GM04504 (cell line): ENCODE measurements at regions not wholly inside any gene's neighbourhood (a gene's known extent, or its start where the extent isn't known, plus 50 kb on each side); places are given as distances from the start of the nearest gene placed in this dataset.
A peak's percentile ranks its signal among the peaks of the same experiment; 100 is the strongest.
"Not testable (repeated sequence)": the region's sequence is repeated elsewhere in the genome, so short reads cannot be mapped to it uniquely, and the experiment has no call there.

Experiments used
- DNase-seq: peaks from one replicate; pipeline ENCODE4 v3.0.0-alpha.2; 2012; ENCODE audit warnings: low read depth

GRCh38 chrX:45577361-45577760, 376.7 kb upstream of the DIPK2B start:
- no peak for DNase-seq

DNA sequence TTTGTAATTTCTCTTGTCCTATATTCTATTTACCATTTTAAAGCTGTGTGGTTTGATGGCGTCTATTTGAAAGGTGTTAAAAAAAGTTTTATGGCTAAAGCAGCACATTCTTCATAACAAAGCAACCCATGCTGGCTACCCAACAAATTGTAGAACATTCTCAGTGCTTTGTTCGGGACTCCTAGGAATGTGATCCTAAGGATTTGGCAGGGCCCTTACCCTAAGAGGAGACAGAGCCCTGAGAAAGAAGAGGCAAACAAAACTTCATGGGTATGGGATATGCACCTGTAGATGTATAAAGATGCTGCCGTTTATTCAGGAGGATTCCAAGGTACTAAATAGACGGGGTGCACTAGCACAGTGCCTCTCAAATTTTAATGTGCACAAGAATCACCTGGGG, 370.8 kb upstream of the DIPK2B start:
- no peak for DNase-seq

GRCh38 chrX:45566456-45566855, 365.8 kb upstream of the DIPK2B start:
- no peak for DNase-seq

DNA sequence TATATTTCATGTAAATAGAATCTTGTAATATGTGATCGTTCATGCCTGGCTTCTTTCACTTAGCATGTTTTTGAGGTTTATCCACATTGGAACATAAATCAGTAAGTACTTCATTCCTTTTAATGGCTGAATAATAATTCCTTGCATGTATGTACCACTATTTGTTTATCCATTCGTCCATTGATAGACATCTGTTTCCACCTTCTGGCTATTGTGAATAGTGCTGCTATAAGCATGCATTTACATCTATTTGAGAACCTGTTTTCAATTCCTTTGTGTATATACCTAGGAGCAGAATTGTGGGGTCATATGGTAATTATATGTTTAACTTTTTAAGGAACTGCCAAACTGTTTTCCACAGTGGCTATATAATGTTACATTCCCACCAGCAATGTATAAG, 356.7 kb upstream of the DIPK2B start:
- no peak for DNase-seq

- no peak for DNase-seq
Measured at GRCh38 chrX:45554736-45555135, 354.1 kb upstream of the DIPK2B start.

DNA sequence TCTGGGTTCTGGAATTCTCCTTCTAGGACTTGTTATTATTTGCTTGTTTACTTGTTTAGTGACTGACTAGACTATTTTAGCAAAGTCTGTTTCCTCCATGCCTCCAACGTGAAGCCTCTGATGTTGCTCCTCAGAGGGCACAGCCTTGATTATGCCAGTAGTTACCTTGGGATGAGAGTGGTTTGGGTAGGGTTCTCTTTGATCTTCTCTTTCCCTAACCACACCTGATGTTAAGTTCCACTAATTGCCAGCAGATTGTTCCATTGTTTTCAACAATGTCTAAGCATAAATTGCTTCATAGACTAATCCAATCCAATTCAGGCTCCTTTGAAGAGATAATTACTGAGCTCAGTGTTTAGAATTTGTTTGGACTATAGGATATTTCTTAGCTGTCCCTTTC, 352.7 kb upstream of the DIPK2B start:
- DNase-seq = no peak

GRCh38 chrX:45546697-45547096, 346.0 kb upstream of the DIPK2B start:
- not testable (repeated sequence) for DNase-seq

- no peak for DNase-seq
Measured at GRCh38 chrX:45540181-45540580, 339.5 kb upstream of the DIPK2B start.

- no peak for DNase-seq
Measured at GRCh38 chrX:45537936-45538335, 337.3 kb upstream of the DIPK2B start.

DNA sequence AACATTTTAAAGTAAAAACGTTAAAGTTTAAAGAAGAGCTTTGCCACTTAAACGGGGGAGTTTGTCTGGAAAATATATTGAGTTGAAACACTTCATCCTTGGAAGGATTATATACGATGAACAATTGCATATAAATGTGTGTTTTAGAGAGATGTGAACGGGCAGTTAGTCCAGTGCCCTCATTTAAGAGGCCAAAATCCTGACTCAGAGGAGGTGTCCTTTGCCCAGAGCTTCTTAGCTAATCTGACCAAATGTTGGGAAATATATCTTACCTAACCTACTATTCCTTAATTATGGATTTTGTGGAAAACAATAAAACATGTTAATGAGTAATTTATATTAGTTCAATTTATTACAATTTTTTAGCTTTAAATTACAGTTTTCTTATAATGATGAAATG, 327.2 kb upstream of the DIPK2B start:
- no peak for DNase-seq

DNA sequence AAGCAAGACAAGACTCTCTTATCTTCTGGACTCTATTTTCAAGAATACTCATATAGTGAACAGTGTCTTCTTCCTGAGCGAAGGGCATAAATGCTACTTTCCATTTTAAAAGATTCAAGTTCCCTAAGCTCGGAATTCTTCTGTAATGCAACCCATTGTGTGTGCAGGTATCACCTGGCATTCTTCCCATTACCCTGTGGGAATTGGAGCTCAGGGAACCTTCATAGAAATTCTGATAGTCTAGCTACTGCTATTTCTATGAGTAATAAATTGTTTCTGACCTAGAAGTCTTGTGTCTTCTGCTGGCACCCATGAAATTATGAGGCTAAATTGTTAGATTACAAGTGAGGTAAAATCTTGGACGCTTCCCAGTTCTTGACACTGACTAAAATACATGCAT, 324.1 kb upstream of the DIPK2B start:
- DNase-seq = no peak

DNA sequence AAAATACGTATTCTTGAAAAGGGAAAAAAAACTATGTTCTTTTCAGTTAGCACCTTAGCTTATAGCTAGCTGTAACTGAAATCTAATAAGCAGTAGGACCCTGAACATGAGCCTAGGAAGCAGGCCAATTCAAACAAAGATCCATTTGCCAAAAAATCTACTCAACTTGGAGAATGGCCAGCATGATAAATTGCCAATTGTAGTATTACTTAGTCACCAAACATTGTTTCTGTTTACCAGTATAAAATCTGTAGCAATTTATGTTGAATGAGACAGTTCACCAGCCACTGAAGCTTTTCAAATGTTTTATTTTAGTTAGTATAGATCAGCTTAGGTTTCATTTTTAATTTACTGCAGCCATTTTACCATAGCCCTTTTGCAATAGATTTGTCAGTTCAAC, 323.6 kb upstream of the DIPK2B start:
- no peak for DNase-seq

DNA sequence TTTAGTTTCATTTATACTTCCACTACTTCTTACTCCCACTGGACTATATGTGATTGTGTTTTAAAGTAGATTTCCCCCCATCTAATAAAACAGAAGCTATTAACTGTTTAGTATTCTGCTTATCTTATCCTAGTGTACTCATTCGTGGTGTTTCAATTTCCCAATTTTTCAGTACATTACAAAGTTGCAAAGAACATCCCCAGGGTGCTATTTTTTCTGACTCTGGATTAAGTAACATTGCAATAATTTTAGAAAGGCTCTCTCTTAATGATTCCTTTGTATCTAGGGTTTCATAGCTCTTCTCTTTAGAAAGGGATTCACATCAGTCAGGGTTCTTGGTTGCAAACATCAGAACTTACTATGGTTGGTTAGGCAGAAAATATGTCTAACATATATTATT, 317.9 kb upstream of the DIPK2B start:
- no peak for DNase-seq

DNA sequence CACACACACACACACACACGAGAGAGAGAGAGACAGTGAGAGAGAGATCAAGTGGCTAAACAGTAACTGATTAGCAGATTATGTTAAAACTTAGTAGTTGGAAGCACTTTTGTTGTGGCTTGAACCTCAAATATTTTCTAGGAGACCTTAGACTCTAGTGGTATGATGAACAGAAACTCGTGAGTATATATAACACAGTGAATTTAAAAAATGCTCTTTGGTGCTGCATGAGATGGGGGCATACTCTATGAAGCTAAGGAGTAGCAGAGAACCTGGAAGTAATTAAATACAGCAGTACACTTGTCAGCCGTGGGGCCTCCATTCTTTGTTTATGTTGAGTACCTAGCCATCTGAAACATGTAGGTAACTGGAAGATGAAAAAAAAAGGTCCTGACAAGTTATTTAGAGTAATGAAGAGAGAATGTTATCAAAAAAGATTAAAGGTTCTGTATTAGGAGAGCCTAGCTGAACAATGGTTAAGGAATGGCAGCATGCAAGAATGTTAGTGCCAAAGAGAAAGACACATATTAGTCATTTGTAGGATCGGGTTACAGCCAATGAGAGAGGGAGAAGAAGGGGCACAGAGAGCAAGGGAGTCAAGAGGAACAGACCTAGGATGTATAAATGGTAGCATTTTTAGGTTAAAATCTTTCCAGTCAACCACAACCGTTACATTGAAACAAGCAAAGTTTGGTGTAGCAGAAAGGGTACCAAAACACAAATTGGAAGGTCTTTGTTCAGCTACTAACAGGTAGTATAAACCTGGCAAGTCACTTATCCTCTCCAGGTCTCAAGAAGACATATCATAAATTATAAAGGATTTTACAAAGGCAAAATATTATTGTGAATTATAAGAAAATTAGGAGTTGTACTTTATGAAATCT, 316.7 kb upstream of the DIPK2B start:
- DNase-seq = no peak

- peak; percentile 91 for DNase-seq
Measured at GRCh38 chrX:45515262-45516215, 314.9 kb upstream of the DIPK2B start.

DNA sequence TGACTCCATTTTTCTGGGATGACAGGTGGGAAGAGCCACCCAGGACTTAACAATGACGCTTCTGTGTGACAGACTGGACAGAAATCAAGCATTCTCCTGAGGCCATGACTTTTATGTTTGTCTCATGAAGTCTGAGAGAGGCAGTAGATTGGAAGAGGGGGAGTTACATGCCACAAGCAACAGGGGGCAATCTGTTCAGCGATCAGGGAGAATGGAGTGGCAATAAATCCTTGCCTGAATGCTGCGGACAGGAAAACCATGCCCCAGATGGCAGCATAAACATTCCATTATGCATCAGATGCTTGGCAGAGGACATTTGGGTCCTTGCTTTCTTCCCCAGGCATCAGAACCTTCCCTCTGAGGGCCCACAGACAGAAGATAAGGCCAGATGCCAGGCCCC, 312.4 kb upstream of the DIPK2B start:
- DNase-seq = no peak

DNA sequence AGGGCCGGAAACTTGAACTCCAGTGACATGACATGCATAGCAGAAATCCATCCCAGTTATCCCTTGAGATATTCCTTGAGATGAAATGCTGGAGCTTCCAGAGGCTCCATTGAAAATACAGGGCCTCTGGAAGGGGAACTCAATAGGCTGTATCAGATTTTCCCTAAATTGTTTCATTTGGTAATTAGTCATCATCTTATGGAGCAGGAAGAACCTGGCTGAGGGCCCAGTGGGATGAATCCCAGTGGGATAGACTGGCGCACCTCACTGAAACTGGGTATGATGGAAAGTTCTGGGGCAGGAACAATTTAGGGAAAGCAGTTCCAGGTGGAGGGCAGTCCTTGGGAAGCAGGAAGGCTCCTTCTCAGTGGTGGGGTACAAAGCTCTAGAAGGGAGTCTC, 307.8 kb upstream of the DIPK2B start:
- DNase-seq = no peak

DNA sequence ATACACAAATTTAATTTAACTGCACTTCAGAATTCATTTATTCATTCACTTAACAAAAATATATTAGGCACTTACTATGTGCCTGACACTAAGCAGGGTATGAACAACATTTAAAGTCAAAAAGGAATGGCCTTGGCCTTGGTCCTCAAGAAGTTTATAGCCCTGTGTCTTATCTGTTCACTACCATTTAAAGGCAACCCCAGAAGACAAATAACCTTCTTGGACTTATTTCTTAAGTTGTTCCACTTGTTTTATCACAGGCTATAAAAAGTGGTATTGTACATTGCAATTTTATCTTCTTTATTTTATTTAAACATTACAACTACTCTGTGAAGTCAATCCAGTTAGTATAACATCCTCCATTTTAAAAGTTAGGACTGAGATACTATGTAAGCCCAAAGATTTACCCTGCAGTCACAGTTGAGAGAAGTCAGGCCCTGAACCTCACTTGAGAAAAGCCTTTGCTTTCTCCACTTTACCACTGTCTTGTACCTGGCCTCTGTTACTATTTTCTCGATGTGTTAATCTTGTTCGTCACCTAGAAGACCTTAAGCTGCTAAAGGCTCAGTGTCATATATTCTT, 305.6 kb upstream of the DIPK2B start:
- no peak for DNase-seq

- no peak for DNase-seq
Measured at GRCh38 chrX:45505214-45505613, 304.5 kb upstream of the DIPK2B start.

- not testable (repeated sequence) for DNase-seq
Measured at GRCh38 chrX:45503787-45504362, 303.2 kb upstream of the DIPK2B start.

- DNase-seq = no peak
Measured at GRCh38 chrX:45502396-45502795, 301.7 kb upstream of the DIPK2B start.

DNA sequence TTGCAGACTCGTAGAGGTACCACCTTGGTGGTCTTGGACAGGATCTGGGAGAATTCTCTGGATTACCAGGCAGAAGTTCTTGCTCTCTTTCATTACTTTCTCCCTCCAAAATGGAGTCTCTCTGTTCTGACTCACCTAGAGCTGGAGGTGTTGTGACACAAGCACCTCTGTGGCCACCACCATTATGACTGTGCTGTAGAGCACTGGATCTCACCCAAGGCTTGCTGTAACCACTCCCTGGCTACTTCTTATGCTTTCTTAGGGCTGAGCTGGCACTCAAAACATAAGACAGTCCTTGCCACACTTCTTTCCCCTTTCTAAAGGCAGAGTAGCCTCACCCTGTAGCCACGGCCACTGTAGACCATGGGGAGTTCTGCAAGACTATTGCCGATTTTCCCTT, 296.6 kb upstream of the DIPK2B start:
- DNase-seq = no peak
